PC-9 (cell line): ENCODE measurements at regions not wholly inside any gene's neighbourhood (a gene's known extent, or its start where the extent isn't known, plus 50 kb on each side); places are given as distances from the start of the nearest gene placed in this dataset.

Experiments
- EZH2 ChIP-seq: fragments of 200-600 bp; sonication (generic); IDR thresholded peaks from 2 replicates; pipeline ENCODE4 v1.8.0; 2017; ENCODE audit warnings: antibody characterized with exemption, low read depth
- TF ChIP-seq, protein P1 (sequence below): fragments of 200-600 bp; sonication (generic); conservative IDR thresholded peaks from 2 replicates; pipeline ENCODE4 v1.6.1; 2017; ENCODE audit warnings: mixed run types, antibody characterized with exemption, mild to moderate bottlenecking, moderate library complexity

DNA sequence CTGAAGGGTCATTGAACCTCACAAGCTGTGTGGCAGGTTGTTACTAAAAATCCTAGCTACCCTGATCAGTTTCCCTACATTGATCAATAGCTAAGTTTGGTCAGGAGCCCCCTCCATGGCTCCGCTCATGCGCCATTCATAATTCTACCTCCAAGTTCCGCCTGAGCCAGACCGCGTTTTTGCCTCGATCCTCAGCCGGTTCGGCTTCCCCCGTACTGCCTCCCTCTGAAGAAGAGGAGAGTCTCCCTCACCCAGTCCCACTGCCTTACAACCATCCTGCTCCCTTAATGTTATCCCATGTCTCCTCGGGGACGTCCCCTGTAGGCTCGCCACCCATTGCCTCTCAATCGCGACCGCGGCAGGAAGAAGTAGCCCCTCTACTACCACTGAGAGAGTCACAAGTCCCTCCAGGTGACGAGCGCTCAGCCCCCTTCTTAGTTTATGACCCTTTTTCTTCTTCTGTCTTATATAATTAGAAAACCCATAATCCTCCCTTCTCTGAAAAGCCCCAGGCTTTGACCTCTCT, 158.2 kb downstream of the DEFB131A start:
- TF ChIP-seq, protein P1, sequence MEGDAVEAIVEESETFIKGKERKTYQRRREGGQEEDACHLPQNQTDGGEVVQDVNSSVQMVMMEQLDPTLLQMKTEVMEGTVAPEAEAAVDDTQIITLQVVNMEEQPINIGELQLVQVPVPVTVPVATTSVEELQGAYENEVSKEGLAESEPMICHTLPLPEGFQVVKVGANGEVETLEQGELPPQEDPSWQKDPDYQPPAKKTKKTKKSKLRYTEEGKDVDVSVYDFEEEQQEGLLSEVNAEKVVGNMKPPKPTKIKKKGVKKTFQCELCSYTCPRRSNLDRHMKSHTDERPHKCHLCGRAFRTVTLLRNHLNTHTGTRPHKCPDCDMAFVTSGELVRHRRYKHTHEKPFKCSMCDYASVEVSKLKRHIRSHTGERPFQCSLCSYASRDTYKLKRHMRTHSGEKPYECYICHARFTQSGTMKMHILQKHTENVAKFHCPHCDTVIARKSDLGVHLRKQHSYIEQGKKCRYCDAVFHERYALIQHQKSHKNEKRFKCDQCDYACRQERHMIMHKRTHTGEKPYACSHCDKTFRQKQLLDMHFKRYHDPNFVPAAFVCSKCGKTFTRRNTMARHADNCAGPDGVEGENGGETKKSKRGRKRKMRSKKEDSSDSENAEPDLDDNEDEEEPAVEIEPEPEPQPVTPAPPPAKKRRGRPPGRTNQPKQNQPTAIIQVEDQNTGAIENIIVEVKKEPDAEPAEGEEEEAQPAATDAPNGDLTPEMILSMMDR, result no peak
- TF ChIP-seq EZH2, result no peak
